Omental fat pad (tissue), 3 donors: ENCODE measurements at regions not wholly inside any gene's neighbourhood (a gene's known extent, or its start where the extent isn't known, plus 50 kb on each side); places are given as distances from the start of the nearest gene placed in this dataset.

ENCODE experiments used
- ATAC-seq: fragments of 150-250 bp; one replicate; pipeline ENCODE4 v1.9.1; 2016; ENCODE audit warnings: mild to moderate bottlenecking, moderate library complexity; ENCODE audit not compliant: low FRiP score
- DNase-seq: peaks from one replicate; pipeline ENCODE4 v3.0.0-alpha.2; 2019; ENCODE audit warnings: low spot score
- TF ChIP-seq, protein P1 (sequence below), 3 donors: fragments of 450-650 bp; IDR thresholded peaks; one replicate each; pipeline ENCODE4 v1.5.1; 2016 to 2017; ENCODE audit warnings: antibody characterized with exemption in 3 of 3, mild to moderate bottlenecking in 3 of 3, moderate library complexity in 2 of 3

DNA sequence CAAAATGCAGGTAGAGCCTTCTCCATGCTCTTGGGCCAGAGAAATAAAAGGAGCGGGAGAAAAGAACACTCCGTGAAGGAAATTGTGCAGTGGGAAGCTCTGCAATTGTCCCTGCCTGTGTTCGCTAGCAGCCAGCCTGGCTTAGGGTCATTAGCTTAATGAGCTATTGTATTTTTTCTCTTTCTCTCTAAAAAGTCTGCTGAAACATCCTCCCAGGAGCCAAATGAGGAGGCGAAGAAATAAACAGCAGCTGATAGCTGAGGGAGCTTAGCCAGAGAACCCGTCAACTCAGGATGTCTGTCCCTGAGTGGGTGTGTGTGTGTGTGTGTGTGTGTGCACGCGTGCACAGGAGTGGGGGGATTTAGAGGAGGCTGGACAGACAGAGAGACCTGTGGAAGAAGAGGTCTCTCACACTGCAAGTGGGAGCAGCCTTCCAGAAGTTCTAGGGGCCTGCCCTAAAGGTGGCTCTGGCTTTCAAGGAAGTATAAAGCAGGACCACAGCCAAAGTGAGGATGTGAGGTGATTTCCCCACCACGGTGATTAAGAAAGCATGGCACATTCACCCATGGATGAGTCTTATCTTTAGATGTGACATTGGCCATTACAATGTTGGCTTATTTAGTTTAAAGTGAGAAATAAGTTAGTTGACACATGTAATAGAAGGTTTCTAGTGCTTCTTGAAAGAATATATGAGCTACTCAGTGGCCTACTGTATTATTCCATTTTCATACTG is 690.4 kb downstream of the RNF144A start:
- DNase-seq, result no peak
- TF ChIP-seq, protein P1, sequence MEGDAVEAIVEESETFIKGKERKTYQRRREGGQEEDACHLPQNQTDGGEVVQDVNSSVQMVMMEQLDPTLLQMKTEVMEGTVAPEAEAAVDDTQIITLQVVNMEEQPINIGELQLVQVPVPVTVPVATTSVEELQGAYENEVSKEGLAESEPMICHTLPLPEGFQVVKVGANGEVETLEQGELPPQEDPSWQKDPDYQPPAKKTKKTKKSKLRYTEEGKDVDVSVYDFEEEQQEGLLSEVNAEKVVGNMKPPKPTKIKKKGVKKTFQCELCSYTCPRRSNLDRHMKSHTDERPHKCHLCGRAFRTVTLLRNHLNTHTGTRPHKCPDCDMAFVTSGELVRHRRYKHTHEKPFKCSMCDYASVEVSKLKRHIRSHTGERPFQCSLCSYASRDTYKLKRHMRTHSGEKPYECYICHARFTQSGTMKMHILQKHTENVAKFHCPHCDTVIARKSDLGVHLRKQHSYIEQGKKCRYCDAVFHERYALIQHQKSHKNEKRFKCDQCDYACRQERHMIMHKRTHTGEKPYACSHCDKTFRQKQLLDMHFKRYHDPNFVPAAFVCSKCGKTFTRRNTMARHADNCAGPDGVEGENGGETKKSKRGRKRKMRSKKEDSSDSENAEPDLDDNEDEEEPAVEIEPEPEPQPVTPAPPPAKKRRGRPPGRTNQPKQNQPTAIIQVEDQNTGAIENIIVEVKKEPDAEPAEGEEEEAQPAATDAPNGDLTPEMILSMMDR (IDR thresholded peaks at IDR 0.05), result no peak
- no peak for ATAC-seq

DNA sequence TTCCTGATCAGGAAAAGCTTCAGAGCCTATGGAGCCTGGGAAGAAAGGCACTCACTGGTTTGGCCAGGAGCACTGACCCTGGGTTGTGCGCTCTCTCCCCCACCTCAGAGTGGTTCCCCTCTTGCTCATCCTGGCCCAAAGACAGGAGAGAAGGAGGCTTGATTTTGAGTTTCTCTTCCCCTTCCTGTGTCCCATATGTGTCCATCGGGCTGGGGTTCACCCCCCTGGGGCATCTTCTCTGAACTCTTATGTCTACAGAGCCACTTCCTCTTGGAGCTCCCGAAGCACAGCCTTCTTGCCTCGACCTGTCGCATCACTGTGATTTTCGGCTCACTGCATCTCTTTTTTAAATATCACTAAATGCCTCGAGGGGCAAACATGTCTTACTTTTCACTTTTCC is 692.3 kb downstream of the RNF144A start:
- TF ChIP-seq, protein P1 (IDR thresholded peaks at IDR 0.05), result no peak
- DNase-seq (no peak), ATAC-seq (no peak)

DNA sequence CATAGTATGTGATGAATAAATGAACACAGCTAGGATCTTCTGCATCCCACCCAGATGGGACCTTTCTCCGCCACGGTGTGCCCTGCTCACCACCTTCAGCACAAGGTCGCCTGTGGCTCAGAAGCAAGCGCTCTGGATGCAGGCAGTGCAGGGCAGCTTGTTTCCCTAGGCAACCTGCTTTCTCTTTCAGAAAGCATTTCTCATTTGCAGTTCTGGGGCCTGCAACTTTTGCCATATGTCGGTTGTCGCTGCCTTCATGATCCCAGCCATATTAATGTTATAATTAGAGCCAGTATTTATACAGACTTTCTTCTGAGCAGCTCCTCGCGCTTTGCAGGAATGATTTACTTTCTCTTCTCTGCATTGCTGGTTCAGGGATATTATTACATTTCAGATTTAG is 692.8 kb downstream of the RNF144A start:
- ATAC-seq (no peak), DNase-seq (no peak)
- TF ChIP-seq, protein P1 (IDR thresholded peaks at IDR 0.05), result no peak

DNA sequence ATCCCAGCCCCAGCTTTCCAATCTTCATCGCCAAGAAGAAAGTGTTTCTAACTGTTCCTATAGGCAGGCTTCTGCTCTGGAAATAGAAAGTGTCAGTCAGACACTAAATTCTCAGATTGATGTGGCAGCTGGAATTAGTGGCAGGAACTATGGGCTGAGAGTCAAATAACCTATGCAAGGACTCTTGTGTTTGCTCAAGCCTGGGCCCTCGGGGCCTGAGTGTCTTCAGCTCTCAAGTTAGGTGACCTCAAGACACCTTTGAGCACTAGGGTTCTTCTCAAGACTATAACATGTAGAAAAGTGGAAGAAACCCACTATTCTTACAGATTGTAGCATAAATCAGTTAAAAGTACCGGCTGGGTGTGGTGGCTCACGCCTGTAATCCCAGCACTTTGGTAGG is 694.5 kb downstream of the RNF144A start:
- no peak for ATAC-seq
- DNase-seq, result no peak
- TF ChIP-seq, protein P1 (IDR thresholded peaks at IDR 0.05), result no peak

DNA sequence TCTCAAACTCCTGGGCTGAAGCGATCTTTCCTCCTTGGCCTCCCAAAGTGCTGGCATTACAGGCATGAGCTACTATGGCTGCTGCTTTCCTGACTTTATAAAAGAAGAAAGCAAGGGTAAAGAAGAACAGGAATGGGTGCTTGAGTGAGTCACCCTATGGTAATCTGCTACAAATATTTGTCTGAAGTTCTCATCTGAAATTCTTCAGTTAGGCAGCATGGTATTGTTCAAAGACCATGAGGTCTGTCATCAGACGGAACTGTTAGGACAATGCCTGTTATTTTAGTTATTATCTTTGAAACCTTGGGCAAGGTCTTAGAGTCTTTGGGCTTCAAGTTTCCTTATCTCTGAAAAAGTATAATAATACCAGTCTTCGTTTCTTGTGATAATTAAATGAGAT is 695.8 kb downstream of the RNF144A start:
- DNase-seq, result no peak
- ATAC-seq, result no peak
- TF ChIP-seq, protein P1 (IDR thresholded peaks at IDR 0.05), result no peak

DNA sequence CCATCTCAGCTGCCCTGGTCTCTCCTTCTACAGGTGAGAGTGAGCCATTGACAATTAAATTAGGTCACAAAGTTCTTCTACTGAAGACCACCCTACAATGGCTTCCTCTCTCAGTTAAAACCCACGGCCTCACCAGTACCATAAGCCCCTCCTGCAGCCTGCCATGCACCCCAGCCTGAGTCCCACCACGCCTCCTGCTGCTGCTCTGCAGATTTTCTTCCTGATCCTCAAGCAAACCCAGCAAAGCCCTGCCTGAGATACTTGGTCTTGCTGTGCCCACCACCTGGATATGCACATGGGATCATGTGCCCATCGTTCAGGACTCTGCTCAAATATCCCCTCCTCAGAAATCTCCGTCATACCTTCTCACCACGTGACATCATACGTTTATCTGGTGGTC is 696.6 kb downstream of the RNF144A start:
- DNase-seq (no peak), ATAC-seq (no peak)

DNA sequence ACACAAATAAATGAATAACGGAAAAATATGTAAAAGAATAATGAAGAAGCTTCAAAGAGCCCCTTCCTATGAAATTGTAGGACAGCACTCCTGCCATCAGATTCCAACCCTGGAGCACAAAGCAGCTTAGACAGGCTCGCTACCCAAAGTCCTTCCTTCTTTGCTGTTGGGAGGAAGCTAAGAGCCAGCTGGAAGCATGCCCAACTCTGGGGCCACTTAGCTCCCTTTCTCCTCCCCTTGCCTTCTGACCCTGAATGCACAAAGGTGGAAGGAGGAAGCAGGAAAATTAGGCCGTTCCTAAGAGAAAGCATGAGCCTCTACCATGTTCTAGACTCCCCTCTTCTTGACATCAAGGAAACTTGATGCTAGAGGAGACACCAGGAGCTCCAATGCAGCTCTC is 700.8 kb downstream of the RNF144A start:
- TF ChIP-seq, protein P1 (IDR thresholded peaks at IDR 0.05), result no peak
- ATAC-seq, result no peak
- DNase-seq, result no peak

More for the DNA sequence above, 696.6 kb downstream of the RNF144A start:
- TF ChIP-seq, protein P1 (IDR thresholded peaks at IDR 0.05), result no peak
